GM18861 (cell line): ENCODE measurements at regions not wholly inside any gene's neighbourhood (a gene's known extent, or its start where the extent isn't known, plus 50 kb on each side); places are given as distances from the start of the nearest gene placed in this dataset.

Experiments used
- ATAC-seq: cut with Tn5 transposase; IDR thresholded peaks from one replicate; pipeline ENCODE4 v1.9.1; 2021; ENCODE audit not compliant: unreplicated experiment

- ATAC-seq: no peak
These were observed 1334.5 kb upstream of the ADGRB3 start for GRCh38 chr6:67300430-67301040.

DNA sequence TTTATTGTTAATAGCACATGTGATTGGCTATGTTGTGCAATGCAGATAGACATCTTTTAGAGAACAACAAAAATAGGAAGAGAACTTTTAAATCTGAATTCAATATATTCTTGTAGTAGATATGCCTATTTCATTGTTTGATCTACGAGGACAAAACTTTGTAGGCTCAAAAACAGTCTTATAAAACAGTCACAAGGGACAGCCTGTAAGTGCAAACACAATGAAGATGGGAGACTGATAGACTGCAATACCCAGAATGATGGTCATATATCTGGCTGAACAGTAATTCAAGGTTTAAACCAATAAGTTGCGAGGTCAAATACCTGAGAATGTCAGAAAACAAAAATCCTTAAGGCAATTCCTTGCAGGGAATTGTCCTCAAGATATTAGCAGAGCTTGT lies 1342.9 kb upstream of the ADGRB3 start:
- ATAC-seq: no peak

GRCh38 chr6:67287566-67287965 lies 1347.5 kb upstream of the ADGRB3 start:
- ATAC-seq: no peak

DNA sequence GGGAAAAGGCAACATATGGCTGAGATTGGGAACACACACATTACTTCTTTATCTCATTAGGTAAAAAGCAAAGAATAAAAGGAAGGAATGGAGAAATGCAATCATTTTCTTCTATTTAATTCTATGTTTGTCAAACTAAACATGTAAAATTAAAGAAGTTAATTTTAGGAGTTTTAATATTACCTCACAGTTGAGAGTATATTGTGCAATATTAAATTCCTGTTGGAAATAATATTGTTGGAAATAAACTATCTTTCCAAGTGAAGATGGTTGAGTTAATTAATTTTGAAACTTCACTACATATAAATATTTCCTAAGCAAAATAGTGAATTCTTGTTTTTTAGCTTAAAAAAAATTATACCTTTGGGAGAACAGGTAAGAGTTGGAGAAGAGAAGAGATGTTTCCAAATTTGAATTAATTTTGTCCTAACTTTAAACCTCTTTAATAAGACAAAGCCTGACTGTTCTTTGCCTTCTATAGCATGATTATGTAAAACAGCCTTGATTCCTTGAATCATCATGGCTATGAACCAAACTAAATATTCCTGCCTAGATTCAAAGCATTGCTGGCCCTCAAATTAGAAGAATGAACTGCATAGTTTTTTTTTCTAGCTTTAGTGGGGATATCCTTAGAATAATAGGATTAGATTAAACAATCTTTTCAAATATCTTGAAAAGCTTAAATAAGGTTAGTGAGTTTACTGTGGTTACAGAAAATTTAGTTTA lies 1349.1 kb upstream of the ADGRB3 start:
- no peak for ATAC-seq

- ATAC-seq: no peak
These were observed 1357.8 kb upstream of the ADGRB3 start for GRCh38 chr6:67277312-67277711.

DNA sequence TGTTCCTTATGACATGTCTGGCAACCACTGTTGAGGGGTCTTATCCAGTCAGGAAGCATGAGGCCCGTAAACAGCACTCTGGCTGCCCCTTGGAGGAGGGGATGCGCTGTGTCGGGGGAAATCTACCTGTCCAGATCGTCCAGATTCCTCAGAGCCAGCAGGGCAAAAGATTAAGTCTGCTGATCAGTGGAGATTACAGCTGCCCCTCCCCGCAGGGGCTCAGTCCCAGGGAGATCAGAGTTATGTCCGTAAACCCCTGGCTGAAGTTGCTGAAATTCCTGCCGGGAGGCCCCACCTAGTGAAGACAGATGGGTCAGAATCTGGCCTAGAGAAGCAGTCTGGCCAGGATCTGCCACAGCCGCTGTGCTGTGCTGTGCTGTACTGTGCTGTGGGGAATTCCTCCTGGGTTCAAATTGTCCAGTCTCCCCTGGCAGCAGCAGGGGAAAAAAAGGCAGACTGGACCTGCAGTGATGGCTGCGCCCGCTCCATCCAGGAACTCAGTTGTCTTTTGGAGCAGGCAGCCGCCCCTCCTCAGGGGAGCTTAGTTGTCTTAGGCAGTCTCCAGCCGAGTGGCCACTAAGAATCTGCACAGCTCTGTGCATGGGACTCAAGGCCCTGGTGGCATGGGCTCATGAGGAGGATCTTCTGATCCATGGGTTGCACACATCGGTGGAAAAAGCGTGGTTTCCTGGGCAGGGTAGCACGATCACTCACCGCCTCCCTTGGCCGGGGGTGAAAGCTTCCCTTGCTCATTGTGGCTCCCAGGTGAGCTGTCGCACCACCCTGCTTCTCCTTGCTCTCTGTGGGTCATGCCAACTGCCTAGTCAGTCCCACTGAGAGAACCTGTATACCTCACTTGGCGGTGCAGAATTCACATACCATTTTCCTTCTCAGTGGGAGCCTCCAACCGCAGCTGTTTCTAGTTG lies 1368.8 kb upstream of the ADGRB3 start:
- ATAC-seq: no peak

GRCh38 chr6:67252663-67253062 lies 1382.4 kb upstream of the ADGRB3 start:
- no peak for ATAC-seq

DNA sequence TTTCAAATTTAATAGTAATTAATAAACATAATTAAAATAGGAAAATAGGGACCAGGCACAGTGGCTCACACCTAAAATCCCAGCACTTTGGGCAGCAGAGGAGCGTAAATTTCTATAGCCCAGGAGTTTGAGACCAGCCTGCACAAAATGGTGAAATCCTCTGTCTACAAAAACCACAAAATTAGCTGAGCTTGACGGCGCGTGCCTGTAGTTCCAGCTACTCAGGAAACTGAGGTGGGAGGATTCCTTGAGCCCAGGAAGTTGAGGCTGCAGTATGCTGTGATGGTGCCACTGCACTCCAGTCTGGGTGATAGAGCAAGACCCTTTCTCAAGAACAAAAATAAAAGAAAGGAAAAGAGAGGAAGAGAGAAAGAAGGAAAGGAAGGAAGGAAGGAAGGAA lies 1387.0 kb upstream of the ADGRB3 start:
- no peak for ATAC-seq

- no peak for ATAC-seq
These were observed 1391.0 kb upstream of the ADGRB3 start for GRCh38 chr6:67244037-67244436.

- no peak for ATAC-seq
These were observed 1397.8 kb upstream of the ADGRB3 start for GRCh38 chr6:67237277-67237676.

GRCh38 chr6:67231092-67231491 lies 1404.0 kb upstream of the ADGRB3 start:
- ATAC-seq: no peak

DNA sequence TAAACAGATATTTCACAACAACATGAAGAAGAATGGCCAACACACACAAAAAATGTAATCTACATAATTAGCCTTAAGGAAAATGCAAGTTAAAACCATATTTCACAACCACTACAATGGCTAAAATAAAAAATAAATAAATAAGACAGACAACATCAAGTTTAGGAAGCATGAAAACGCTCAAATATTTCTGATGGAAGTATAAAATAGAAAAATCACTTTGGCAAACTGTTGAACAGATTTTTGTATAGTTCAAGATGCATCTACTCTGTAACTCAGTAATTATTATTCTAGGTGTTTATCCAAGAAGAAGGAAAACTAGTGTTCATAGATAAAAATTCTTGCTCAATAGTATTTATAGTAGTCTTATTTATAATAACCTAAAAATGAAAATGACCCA lies 1410.1 kb upstream of the ADGRB3 start:
- ATAC-seq: no peak

GRCh38 chr6:67221226-67221625 lies 1413.9 kb upstream of the ADGRB3 start:
- no peak for ATAC-seq

DNA sequence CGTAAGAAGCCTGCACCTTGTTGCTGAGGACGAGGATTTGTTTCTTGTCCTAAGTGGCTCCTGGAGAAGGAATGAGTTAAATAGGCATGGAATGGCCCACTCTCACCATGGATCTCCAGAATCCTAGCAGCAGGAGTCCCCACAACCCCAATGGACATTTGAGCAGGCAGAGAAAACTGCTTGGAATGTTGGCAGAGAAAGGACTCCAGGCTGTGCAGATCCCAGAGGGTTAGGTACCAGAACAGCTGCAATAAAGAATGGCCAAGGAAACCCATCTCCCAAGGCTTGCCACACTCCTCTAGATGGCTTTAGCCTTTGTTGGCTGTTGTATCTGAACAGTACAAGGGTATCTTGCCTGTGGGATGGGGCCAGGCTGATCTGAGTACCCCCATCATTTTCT lies 1415.7 kb upstream of the ADGRB3 start:
- no peak for ATAC-seq

- no peak for ATAC-seq
These were observed 1422.5 kb upstream of the ADGRB3 start for GRCh38 chr6:67212584-67212983.

DNA sequence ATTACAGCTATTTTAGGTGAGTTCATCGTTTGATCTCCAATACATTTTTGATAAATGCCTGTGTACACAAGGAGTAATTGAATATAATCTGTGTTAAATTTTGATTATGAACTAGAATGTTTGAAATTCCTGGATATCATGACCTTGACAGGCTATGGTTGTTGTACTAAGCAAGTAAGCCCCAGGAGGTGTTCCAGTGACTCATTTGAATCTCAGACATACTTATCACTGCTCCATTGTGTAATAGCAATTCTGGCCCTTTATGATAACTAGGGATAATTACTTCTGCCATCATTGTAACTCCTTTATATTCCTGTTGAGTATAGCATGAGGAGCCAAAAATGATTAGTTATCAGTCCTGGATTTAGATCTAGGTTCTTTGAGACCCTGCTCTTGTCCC lies 1424.6 kb upstream of the ADGRB3 start:
- ATAC-seq: no peak

DNA sequence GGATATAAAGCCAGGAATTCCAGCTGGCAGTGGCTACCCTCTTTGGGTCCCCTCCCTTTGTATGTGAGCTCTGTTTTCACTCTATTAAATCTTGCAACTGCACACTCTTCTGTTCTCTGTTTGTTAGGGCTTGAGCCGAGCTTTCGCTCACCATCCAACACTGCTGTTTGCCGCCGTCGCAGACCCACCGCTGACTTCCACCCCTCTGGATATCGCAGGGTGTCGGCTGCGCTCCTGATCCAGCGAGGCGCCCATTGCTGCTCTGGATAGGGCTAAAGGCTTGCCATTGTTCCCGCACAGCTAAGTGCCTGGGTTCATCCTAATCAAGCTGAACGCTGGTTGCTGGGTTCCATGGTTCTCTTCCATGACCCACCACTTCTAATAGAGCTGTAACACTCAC lies 1433.5 kb upstream of the ADGRB3 start:
- ATAC-seq: no peak

DNA sequence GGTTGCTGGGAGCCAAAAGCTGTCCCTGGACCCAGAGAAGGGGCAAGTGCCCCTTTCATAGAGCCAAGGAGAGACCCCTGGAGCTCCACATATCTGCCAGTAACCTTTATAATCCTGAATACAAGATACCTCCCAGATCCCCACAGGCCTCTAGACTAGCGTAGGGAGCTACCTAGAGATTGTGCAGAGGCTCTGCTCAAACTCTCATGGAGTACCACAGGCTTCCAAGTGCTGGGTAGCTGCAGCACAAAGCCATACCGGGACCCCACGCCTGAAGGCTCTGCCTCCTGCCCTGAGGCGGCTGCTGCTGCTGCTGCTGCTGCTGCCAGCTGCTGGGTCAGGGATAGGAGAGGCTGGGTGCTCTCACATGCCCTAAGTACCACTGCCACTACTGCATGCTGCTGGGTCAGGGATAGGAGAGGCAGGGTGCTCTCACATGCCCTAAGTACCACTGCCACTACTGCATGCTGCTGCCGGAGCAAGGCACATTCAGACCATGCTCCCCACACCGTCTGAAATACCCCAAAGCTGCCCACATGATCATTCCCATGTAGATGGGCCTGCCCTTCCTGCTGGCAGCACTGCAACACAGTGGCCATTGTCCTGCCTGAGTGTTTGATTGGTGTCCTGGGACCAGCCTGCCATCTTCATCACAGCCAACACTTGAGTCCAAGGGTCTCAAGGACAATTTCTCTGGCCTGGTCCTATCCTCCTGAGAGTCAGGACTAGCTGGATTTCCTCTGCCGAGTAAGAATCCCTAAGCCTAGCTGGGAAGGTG lies 1434.3 kb upstream of the ADGRB3 start:
- no peak for ATAC-seq

DNA sequence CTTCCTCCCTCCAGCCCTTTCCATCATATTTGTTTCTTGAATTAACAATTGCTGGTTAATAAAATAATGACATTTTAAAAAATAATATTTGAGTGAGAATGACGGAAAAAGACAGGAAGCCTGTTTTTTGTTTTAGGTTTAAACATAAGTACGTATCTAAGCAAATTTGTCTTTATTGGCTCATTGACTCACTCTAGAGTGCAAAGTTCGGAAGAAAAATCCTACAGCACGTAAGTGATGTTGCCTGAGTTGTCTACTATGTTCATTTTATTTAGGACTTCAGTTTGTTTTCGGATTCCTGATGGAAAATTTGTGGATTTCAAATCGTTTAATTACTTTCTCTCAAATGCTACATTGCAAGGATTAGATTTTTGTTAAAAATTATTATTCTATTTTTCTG lies 1435.7 kb upstream of the ADGRB3 start:
- ATAC-seq: no peak

DNA sequence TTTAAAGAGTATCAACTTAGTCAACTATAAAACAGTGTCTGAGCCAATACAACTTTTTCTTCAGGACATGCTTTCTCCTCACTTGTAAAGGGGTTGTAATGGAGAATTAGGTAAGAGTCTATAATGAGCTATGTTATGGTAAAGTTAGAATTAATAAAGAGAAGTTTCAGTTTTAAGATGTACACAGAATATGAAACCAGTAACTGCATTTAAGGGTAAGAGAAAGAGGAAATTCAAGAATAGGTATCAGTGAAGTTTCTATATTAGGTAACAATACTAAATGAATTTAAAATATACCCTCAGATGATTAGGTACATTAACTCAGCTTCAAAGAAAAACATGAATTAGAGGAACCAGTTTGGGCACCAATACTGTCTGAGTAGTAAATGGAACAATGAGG lies 1444.3 kb upstream of the ADGRB3 start:
- ATAC-seq: no peak

- ATAC-seq: no peak
These were observed 1450.7 kb upstream of the ADGRB3 start for GRCh38 chr6:67184405-67184804.
